Stomach (tissue), 8 donors: ENCODE measurements at regions not wholly inside any gene's neighbourhood (a gene's known extent, or its start where the extent isn't known, plus 50 kb on each side); places are given as distances from the start of the nearest gene placed in this dataset.

Experiments
- DNase-seq, 2 donors: peaks; one replicate each; pipeline versions ENCODE4 v3.0.0 to v3.0.0-alpha.2; 2013 to 2019
- H3K27ac ChIP-seq, 5 donors: fragments of 200-600 bp in 4 of 5; sonication (generic) in 4 of 5; one replicate each; pipeline ENCODE4 v1.5.1; 2013 to 2019; ENCODE audit warnings: mild to moderate bottlenecking in 1 of 5, moderate library complexity in 1 of 5
- H3K27me3 ChIP-seq, 3 donors: fragments of 200-600 bp; sonication (generic); one replicate each; pipeline ENCODE4 v1.5.1; 2017 to 2019; ENCODE audit warnings: mixed run types in 1 of 3
- H3K36me3 ChIP-seq, 4 donors: fragments of 200-600 bp; sonication (generic); 1 replicate in 3 of 4; 2 replicates in 1 of 4; pipeline ENCODE4 v1.5.1; 2016 to 2019
- H3K4me1 ChIP-seq, 4 donors: fragments of 200-600 bp; sonication (generic); one replicate each; pipeline ENCODE4 v1.5.1; 2016 to 2019
- H3K4me3 ChIP-seq, 4 donors: fragments of 200-600 bp; sonication (generic) in 3 of 4; one replicate each; pipeline ENCODE4 v1.5.1; 2016 to 2019; ENCODE audit warnings: mild to moderate bottlenecking in 1 of 4
- H3K9me3 ChIP-seq, 4 donors: fragments of 200-600 bp; sonication (generic); one replicate each; pipeline ENCODE4 v1.5.1; 2016 to 2019
- CTCF ChIP-seq, 7 experiments: fragments of 450-650 bp in 4 of 7; fragments of 200-600 bp in 3 of 7; sonication (generic) in 3 of 7; IDR thresholded peaks; one replicate each; pipeline ENCODE4 v1.5.1; 2016 to 2019; ENCODE audit warnings: antibody characterized with exemption in 7 of 7, control low read depth in 2 of 7, mild to moderate bottlenecking in 1 of 7
- EP300 ChIP-seq: sonication (generic); formaldehyde crosslinking; IDR thresholded peaks from one replicate; pipeline ENCODE4 v1.6.1; 2017; ENCODE audit warnings: antibody characterized with exemption
- POLR2A ChIP-seq, 4 donors: fragments of 450-650 bp; IDR thresholded peaks; one replicate each; pipeline ENCODE4 v1.6.1; 2016; ENCODE audit warnings: antibody characterized with exemption in 4 of 4, control low read depth in 2 of 4, mild to moderate bottlenecking in 1 of 4, moderate library complexity in 1 of 4
- POLR2AphosphoS5 ChIP-seq, 3 donors: sonication (generic); formaldehyde crosslinking; IDR thresholded peaks; one replicate each; pipeline ENCODE4 v1.6.1; 2016; ENCODE audit warnings: antibody characterized with exemption in 3 of 3
- WGBS, 5 donors: extraction: QIAGEN DNeasy Blood & Tissue Kit in 3 of 5; methylation state at CpG; one replicate each; pipeline versions ENCODE4 v1.1.5 to v1.1.7; 2013 to 2018; 5-methylcytosine and 5-hydroxymethylcytosine counted together
- intact Hi-C: fragments of 100-400 bp; cut with DNase I; formaldehyde crosslinking; loops from one replicate; pipeline ENCODE4 v1.15.1; 2023; ENCODE audit warnings: low total_unique reads
- donor health status: healthy with polysubstance abuse.
- donor health status: Bipolar disorder and iron deficiency.
- donor health status: healthy.

DNA sequence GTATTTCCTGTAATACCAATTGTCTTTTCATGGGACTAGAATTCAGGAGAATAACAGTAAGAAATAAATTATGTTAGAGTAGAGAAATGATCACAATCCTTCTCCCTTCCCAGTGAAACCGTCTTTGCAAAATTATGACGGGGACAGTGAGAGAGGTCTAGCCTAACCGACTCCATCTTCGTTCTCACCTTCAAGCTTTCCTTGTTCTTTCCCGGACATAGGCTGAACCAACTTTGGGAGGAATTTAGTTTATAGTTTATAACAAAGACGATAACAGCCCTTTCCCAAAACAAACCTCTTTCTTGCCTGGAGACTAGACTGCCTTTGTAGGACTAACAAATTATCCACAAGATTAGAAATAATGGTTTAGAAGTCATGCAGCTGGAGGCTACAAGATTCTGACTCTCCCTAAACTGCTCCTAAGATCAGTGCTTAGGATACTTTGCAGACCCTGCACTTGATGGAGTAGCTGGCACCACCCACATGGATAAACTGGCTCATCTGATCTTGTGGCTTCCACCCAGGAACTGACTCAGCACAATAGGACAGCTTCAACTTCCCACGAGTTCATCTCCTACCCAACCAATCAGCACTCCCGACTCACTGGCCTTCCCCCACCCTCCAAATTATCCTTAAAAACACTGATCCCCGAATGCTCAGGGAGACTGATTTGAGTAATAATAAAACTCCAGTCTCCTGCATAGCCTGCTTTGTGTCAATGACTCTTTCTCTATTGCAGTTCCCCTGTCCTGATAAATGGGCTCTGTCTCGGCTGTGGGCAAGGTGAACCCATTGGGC lies 521.2 kb upstream of the TBX3 start:
- Histone ChIP-seq H3K36me3 (no peaks in the 10 kb centered on the region), H3K9me3 (no peaks in the 10 kb centered on the region), H3K4me1 (no peaks in the 10 kb centered on the region), H3K27ac (no peak overlapping the region), H3K27me3 (no peaks in the 10 kb centered on the region), H3K4me3 (no peak overlapping the region)
- WGBS, 5 donors, result 71 to 83% (median 82%) methylated on average over 10 of the region's 10 CpGs
- DNase-seq, result no peak
- no peak for TF ChIP-seq POLR2AphosphoS5 (IDR thresholded peaks at IDR 0.05)
- TF ChIP-seq EP300, result no peak
- no peak for TF ChIP-seq POLR2A (IDR thresholded peaks at IDR 0.05)
- TF ChIP-seq CTCF (IDR thresholded peaks at IDR 0.05), result no peak
- intact Hi-C loops, result no loop called here

- 53 to 67% (median 62%) methylated on average over 2 of the region's 2 CpGs for WGBS, 5 donors
- TF ChIP-seq CTCF (IDR thresholded peaks at IDR 0.05) (no peak), POLR2A (IDR thresholded peaks at IDR 0.05) (no peak), POLR2AphosphoS5 (IDR thresholded peaks at IDR 0.05) (no peak), EP300 (no peak)
- H3K27ac ChIP-seq, result no peak overlapping the region
- intact Hi-C loops, result no loop called here
- H3K27me3 ChIP-seq, result no peaks in the 10 kb centered on the region
- no peaks in the 10 kb centered on the region for H3K4me1 ChIP-seq
- no peaks in the 10 kb centered on the region for H3K9me3 ChIP-seq
- no peak overlapping the region for H3K4me3 ChIP-seq
- no peak for DNase-seq
- no peaks in the 10 kb centered on the region for H3K36me3 ChIP-seq
These were observed 519.7 kb upstream of the TBX3 start for GRCh38 chr12:115203701-115204100.

DNA sequence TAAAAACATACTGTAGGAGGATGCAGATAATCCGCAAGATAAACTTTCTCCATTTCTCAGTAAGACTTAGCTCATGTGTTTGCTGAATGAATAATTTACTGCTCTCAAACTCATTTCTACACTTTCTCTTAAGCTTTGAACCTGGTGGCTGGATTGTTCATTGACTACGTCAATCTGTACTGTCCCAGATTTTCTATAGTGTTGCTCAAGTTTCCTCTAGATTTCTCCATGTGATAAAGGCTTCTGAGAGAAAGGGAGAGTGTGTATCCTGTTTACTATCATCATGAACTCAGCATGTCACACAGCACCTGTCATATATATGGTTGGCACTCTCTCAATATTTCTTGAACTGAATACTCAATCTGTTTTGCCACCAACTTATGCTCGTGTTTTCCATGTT lies 518.0 kb upstream of the TBX3 start:
- intact Hi-C loops, result no loop called here
- WGBS, 5 donors, result 80 to 89% (median 86%) methylated on average over 3 of the region's 3 CpGs
- no peak for DNase-seq
- TF ChIP-seq POLR2A (IDR thresholded peaks at IDR 0.05) (no peak), CTCF (IDR thresholded peaks at IDR 0.05) (no peak)
- Histone ChIP-seq H3K36me3 (no peaks in the 10 kb centered on the region), H3K4me1 (no peaks in the 10 kb centered on the region), H3K9me3 (no peaks in the 10 kb centered on the region), H3K27ac (no peak overlapping the region), H3K27me3 (no peaks in the 10 kb centered on the region), H3K4me3 (no peak overlapping the region)

DNA sequence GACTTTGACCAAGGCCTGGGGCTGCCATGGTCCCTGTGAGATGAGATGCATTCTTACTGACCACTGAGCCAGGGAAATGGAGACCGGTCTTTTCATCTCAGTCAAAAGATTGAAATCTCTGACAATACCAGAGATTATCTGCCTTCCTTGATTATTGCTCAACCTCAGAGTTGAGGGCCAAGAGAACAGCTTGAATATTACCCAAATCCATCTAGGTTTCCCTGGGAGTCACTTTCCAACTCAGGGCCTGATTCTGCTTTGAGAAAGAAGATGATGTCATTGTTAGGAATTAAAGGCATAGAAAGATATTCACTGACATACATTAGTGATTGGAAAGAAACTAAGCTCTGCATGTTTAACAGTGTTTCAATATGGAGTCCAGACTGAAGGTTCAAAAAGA lies 515.9 kb upstream of the TBX3 start:
- WGBS, 5 donors, result 69 to 90% (median 85%) methylated on average over 1 of the region's 1 CpG
- no peak for TF ChIP-seq CTCF (IDR thresholded peaks at IDR 0.05)
- no peak for TF ChIP-seq POLR2A (IDR thresholded peaks at IDR 0.05)
- TF ChIP-seq POLR2AphosphoS5 (IDR thresholded peaks at IDR 0.05), result no peak
- TF ChIP-seq EP300, result no peak
- no peaks in the 10 kb centered on the region for H3K27me3 ChIP-seq
- no peak overlapping the region for H3K4me3 ChIP-seq
- DNase-seq, result no peak
- no peak overlapping the region for H3K27ac ChIP-seq
- H3K4me1 ChIP-seq, result no peaks in the 10 kb centered on the region
- no peaks in the 10 kb centered on the region for H3K36me3 ChIP-seq
- H3K9me3 ChIP-seq, result no peaks in the 10 kb centered on the region
- intact Hi-C loops, result no loop called here
